ENCODE measurements at regions not wholly inside any gene's neighbourhood (a gene's known extent, or its start where the extent isn't known, plus 50 kb on each side); places are given as distances from the start of the nearest gene placed in this dataset.

DNA sequence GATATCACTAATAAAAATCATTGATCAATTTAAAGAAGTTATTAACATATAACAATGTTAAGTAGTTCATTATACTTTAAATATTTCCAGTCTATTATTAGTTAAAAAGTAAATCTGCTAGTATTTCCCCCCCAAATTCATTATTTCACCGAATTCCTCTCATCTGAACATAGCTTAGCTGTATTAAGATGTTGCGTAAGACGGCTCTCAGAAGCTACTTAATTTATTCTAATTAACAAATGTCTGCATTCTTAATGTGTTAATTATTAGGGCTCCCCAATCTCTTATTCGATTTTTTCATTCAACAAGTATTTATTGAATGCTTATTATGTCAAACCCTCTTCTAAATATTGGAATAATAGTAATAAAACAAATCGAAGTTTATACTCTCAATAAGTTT is 290.7 kb downstream of the TRIML1 start:
- intact Hi-C loops (cut with DNase I; ENCODE audit: low total_unique reads) = no loop called here
- 60 to 76% (median 63%) methylated on average over 5 of the region's 5 CpGs for WGBS, 5 donors
- no peaks in the 10 kb centered on the region for H3K36me3 ChIP-seq
- no peak overlapping the region for H3K27ac ChIP-seq
- H3K4me1 ChIP-seq = no peaks in the 10 kb centered on the region
- no peaks in the 10 kb centered on the region for H3K27me3 ChIP-seq (replicated peaks in 1 of 7)
- H3K4me3 ChIP-seq = no peak overlapping the region
- TF ChIP-seq, protein P1, sequence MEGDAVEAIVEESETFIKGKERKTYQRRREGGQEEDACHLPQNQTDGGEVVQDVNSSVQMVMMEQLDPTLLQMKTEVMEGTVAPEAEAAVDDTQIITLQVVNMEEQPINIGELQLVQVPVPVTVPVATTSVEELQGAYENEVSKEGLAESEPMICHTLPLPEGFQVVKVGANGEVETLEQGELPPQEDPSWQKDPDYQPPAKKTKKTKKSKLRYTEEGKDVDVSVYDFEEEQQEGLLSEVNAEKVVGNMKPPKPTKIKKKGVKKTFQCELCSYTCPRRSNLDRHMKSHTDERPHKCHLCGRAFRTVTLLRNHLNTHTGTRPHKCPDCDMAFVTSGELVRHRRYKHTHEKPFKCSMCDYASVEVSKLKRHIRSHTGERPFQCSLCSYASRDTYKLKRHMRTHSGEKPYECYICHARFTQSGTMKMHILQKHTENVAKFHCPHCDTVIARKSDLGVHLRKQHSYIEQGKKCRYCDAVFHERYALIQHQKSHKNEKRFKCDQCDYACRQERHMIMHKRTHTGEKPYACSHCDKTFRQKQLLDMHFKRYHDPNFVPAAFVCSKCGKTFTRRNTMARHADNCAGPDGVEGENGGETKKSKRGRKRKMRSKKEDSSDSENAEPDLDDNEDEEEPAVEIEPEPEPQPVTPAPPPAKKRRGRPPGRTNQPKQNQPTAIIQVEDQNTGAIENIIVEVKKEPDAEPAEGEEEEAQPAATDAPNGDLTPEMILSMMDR (IDR thresholded peaks at IDR 0.05 in 8 of 11, conservative IDR thresholded peaks at IDR 0.05 in 3 of 11) = no peak
- no peak for TF ChIP-seq POLR2A (IDR thresholded peaks at IDR 0.05)
- TF ChIP-seq POLR2AphosphoS5 (IDR thresholded peaks at IDR 0.05) = no peak
- DNase-seq = no peak
- peaks cover 0 to 23% (median 0%) of the 10 kb centered on the region in 8 donors for H3K9me3 ChIP-seq

DNA sequence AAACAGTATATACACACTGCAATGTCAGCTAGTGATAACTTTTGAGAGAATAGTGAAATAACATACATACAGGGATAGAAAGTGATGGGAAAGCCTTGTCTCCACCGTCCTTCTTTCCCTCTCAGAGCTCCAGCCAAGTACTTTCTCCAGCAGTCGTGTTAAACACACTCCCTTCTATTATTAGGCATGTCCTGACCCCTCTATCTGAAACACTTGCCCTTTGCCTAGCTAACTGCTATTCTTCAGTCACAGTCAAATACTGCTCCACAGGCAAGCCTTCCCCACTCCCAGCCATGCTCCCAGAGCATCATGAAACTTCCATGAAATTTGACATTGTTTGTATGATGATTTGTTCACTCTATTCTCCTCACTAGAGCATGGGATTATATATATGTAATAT is 291.1 kb downstream of the TRIML1 start:
- no peak overlapping the region for H3K27ac ChIP-seq
- no peak for DNase-seq
- no peaks in the 10 kb centered on the region for H3K4me1 ChIP-seq
- WGBS, 5 donors = 12 to 25% (median 17%) methylated on average over 2 of the region's 2 CpGs
- no peaks in the 10 kb centered on the region for H3K36me3 ChIP-seq
- intact Hi-C loops (cut with DNase I; ENCODE audit: low total_unique reads) = no loop called here
- no peaks in the 10 kb centered on the region for H3K27me3 ChIP-seq (replicated peaks in 1 of 7)
- no peak overlapping the region for H3K4me3 ChIP-seq
- TF ChIP-seq POLR2AphosphoS5 (IDR thresholded peaks at IDR 0.05) (no peak), POLR2A (IDR thresholded peaks at IDR 0.05) (no peak)
- TF ChIP-seq, protein P1 (IDR thresholded peaks at IDR 0.05 in 8 of 11, conservative IDR thresholded peaks at IDR 0.05 in 3 of 11) = no peak
- peaks cover 0 to 22% (median 1%) of the 10 kb centered on the region in 8 donors for H3K9me3 ChIP-seq

- H3K4me1 ChIP-seq = no peaks in the 10 kb centered on the region
- no peaks in the 10 kb centered on the region for H3K27me3 ChIP-seq (replicated peaks in 1 of 7)
- 74 to 89% (median 80%) methylated on average over 7 of the region's 7 CpGs for WGBS, 5 donors
- no peak overlapping the region for H3K4me3 ChIP-seq
- TF ChIP-seq POLR2AphosphoS5 (IDR thresholded peaks at IDR 0.05) (no peak), POLR2A (IDR thresholded peaks at IDR 0.05) (no peak)
- TF ChIP-seq, protein P1 (IDR thresholded peaks at IDR 0.05 in 8 of 11, conservative IDR thresholded peaks at IDR 0.05 in 3 of 11) = no peak
- DNase-seq = no peak
- no peak overlapping the region for H3K27ac ChIP-seq
- H3K36me3 ChIP-seq = no peaks in the 10 kb centered on the region
- intact Hi-C loops (cut with DNase I; ENCODE audit: low total_unique reads) = no loop called here
- H3K9me3 ChIP-seq = peaks cover 0 to 19% (median 2%) of the 10 kb centered on the region in 8 donors
Observed at GRCh38 chr4:188432328-188432727, 293.1 kb downstream of the TRIML1 start.

GRCh38 chr4:188433741-188434315 is 294.6 kb downstream of the TRIML1 start:
- no peak overlapping the region for H3K27ac ChIP-seq
- WGBS, 5 donors = 78 to 88% (median 86%) methylated on average over 4 of the region's 4 CpGs
- DNase-seq = no peak
- H3K4me3 ChIP-seq = no peak overlapping the region
- H3K36me3 ChIP-seq = no peaks in the 10 kb centered on the region
- intact Hi-C loops (cut with DNase I; ENCODE audit: low total_unique reads) = no loop called here
- H3K9me3 ChIP-seq = peaks cover 0 to 19% (median 2%) of the 10 kb centered on the region in 8 donors
- TF ChIP-seq, protein P1 (IDR thresholded peaks at IDR 0.05 in 8 of 11, conservative IDR thresholded peaks at IDR 0.05 in 3 of 11) = no peak
- TF ChIP-seq POLR2A (IDR thresholded peaks at IDR 0.05) (no peak), POLR2AphosphoS5 (IDR thresholded peaks at IDR 0.05) (no peak)
- H3K27me3 ChIP-seq (replicated peaks in 1 of 7) = no peaks in the 10 kb centered on the region
- H3K4me1 ChIP-seq = no peaks in the 10 kb centered on the region

All from spleen (tissue), 11 donors.